UCSD-AML1 (cell line): ENCODE measurements at regions not wholly inside any gene's neighbourhood (a gene's known extent, or its start where the extent isn't known, plus 50 kb on each side); places are given as distances from the start of the nearest gene placed in this dataset.
"Not testable (repeated sequence)": the region's sequence is repeated elsewhere in the genome, so short reads cannot be mapped to it uniquely, and the experiment has no call there.

Source experiments
- DNase-seq: peaks from one replicate; lab custom pipeline; 2025; ENCODE audit not compliant: unreplicated experiment; lab: John Stamatoyannopoulos, UW

- no peak for DNase-seq
These were observed 330.8 kb downstream of the TRIM36 start for GRCh38 chr5:114838937-114839336.

GRCh38 chr5:114830114-114830513 lies 339.6 kb downstream of the TRIM36 start:
- no peak for DNase-seq

GRCh38 chr5:114822863-114823262 lies 346.8 kb downstream of the TRIM36 start:
- no peak for DNase-seq

GRCh38 chr5:114822436-114822835 lies 347.3 kb downstream of the TRIM36 start:
- no peak for DNase-seq

GRCh38 chr5:114790403-114790792 lies 379.3 kb downstream of the TRIM36 start:
- DNase-seq, result no peak

- DNase-seq, result no peak
These were observed 379.8 kb downstream of the TRIM36 start for GRCh38 chr5:114789773-114790402.

GRCh38 chr5:114782869-114783268 lies 386.8 kb downstream of the TRIM36 start:
- DNase-seq, result no peak

GRCh38 chr5:114782177-114782576 lies 387.5 kb downstream of the TRIM36 start:
- no peak for DNase-seq

- DNase-seq, result no peak
These were observed 389.4 kb downstream of the TRIM36 start for GRCh38 chr5:114780290-114780689.

GRCh38 chr5:114744406-114744805 lies 382.5 kb downstream of the KCNN2 start:
- DNase-seq, result no peak

GRCh38 chr5:114734238-114734637 lies 372.4 kb downstream of the KCNN2 start:
- no peak for DNase-seq

GRCh38 chr5:114729986-114730385 lies 368.1 kb downstream of the KCNN2 start:
- DNase-seq, result no peak

- DNase-seq, result no peak
These were observed 365.5 kb downstream of the KCNN2 start for GRCh38 chr5:114727358-114727757.

GRCh38 chr5:114726131-114726530 lies 364.3 kb downstream of the KCNN2 start:
- no peak for DNase-seq

- no peak for DNase-seq
These were observed 357.4 kb downstream of the KCNN2 start for GRCh38 chr5:114719268-114719667.

- DNase-seq, result no peak
These were observed 355.1 kb downstream of the KCNN2 start for GRCh38 chr5:114716955-114717354.

GRCh38 chr5:114704225-114704893 lies 342.5 kb downstream of the KCNN2 start:
- DNase-seq, result not testable (repeated sequence)

GRCh38 chr5:114702731-114703130 lies 340.9 kb downstream of the KCNN2 start:
- no peak for DNase-seq

- no peak for DNase-seq
These were observed 340.3 kb downstream of the KCNN2 start for GRCh38 chr5:114702136-114702535.

GRCh38 chr5:114700823-114701222 lies 339.0 kb downstream of the KCNN2 start:
- DNase-seq, result no peak

- no peak for DNase-seq
These were observed 333.5 kb downstream of the KCNN2 start for GRCh38 chr5:114695292-114695904.

GRCh38 chr5:114686356-114686755 lies 324.5 kb downstream of the KCNN2 start:
- DNase-seq, result no peak
